Colonic mucosa (tissue), 4 donors: ENCODE measurements at regions not wholly inside any gene's neighbourhood (a gene's known extent, or its start where the extent isn't known, plus 50 kb on each side); places are given as distances from the start of the nearest gene placed in this dataset.

ENCODE experiments used
- DNase-seq: peaks from one replicate; pipeline ENCODE4 v3.0.0-alpha.2; 2020
- H3K27ac ChIP-seq: fragments of 200-600 bp; one replicate; pipeline ENCODE4 v1.8.0; 2021
- H3K27me3 ChIP-seq: fragments of 200-600 bp; one replicate; pipeline ENCODE4 v1.8.0; 2021
- H3K36me3 ChIP-seq: fragments of 200-600 bp; one replicate; pipeline ENCODE4 v1.8.0; 2021
- H3K4me1 ChIP-seq: fragments of 200-600 bp; one replicate; pipeline ENCODE4 v1.8.0; 2021; ENCODE audit warnings: mild to moderate bottlenecking
- H3K4me3 ChIP-seq: fragments of 200-600 bp; one replicate; pipeline ENCODE4 v1.8.0; 2021
- H3K9ac ChIP-seq, 2 donors: one replicate each; pipeline ENCODE4 v1.7.0; 2013; ENCODE audit warnings: control low read depth in 2 of 2, low read depth in 2 of 2, low read length in 2 of 2
- H3K9me3 ChIP-seq: fragments of 200-600 bp; one replicate; pipeline ENCODE4 v1.8.0; 2021
- intact Hi-C: fragments of 100-400 bp; cut with DNase I; formaldehyde crosslinking; loops from one replicate; pipeline ENCODE4 v1.14.1; 2022
- TF ChIP-seq, protein P1 (sequence below): fragments of 200-600 bp; IDR thresholded peaks from one replicate; pipeline ENCODE4 v1.8.0; 2022; ENCODE audit warnings: antibody characterized with exemption, mild to moderate bottlenecking
- donor health status: healthy.
- donor health status: DM: no; HTN: no; CAD: no.
- donor health status: DM: no; HTN: no; CAD: no.

DNA sequence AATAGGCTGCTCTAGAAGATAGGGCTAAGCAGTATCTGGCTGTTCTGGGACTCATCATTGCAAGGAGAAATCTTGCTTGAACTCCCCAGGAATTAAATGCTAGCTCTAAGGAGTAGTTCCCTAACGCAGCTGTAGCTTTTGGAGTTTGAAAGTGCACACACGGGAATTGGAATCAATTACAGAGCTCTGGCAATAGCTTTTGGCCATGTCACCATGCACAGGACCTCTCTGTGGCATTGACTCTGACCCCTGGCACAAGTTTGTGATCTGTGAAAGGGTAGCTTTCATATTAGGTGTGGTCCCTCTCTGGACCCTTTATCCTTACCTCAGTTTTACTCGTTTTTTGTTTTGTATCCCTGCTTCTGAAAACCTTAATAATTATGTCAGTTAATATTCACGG lies 121.6 kb downstream of the FAT3 start:
- Histone ChIP-seq H3K4me3 (no peak overlapping the region), H3K27ac (no peak overlapping the region), H3K4me1 (no peaks in the 10 kb centered on the region), H3K9ac (no peak overlapping the region), H3K9me3 (no peaks in the 10 kb centered on the region), H3K27me3 (no peaks in the 10 kb centered on the region), H3K36me3 (no peaks in the 10 kb centered on the region)
- intact Hi-C loops = no loop called here
- no peak for DNase-seq
- TF ChIP-seq, protein P1, sequence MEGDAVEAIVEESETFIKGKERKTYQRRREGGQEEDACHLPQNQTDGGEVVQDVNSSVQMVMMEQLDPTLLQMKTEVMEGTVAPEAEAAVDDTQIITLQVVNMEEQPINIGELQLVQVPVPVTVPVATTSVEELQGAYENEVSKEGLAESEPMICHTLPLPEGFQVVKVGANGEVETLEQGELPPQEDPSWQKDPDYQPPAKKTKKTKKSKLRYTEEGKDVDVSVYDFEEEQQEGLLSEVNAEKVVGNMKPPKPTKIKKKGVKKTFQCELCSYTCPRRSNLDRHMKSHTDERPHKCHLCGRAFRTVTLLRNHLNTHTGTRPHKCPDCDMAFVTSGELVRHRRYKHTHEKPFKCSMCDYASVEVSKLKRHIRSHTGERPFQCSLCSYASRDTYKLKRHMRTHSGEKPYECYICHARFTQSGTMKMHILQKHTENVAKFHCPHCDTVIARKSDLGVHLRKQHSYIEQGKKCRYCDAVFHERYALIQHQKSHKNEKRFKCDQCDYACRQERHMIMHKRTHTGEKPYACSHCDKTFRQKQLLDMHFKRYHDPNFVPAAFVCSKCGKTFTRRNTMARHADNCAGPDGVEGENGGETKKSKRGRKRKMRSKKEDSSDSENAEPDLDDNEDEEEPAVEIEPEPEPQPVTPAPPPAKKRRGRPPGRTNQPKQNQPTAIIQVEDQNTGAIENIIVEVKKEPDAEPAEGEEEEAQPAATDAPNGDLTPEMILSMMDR = no peak

DNA sequence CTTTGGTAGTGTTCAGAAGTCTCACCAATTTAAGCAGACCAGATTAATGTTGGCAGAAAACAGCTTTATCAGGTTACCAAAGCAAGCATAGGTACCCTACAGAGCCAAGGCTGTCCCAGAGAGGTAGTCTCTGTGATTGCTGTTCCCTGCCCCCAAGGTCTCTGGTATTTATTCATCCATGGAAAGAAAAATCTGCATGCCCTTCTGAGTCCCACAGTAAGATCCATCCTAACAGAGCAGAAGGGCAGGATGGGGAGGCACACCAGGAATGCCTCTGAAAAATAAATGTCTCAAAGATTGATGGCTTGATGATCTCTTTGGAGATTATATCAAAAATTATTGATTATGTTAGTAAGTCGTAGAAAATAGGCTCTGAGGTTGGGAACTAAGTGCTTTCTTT lies 122.8 kb downstream of the FAT3 start:
- TF ChIP-seq, protein P1 = no peak

DNA sequence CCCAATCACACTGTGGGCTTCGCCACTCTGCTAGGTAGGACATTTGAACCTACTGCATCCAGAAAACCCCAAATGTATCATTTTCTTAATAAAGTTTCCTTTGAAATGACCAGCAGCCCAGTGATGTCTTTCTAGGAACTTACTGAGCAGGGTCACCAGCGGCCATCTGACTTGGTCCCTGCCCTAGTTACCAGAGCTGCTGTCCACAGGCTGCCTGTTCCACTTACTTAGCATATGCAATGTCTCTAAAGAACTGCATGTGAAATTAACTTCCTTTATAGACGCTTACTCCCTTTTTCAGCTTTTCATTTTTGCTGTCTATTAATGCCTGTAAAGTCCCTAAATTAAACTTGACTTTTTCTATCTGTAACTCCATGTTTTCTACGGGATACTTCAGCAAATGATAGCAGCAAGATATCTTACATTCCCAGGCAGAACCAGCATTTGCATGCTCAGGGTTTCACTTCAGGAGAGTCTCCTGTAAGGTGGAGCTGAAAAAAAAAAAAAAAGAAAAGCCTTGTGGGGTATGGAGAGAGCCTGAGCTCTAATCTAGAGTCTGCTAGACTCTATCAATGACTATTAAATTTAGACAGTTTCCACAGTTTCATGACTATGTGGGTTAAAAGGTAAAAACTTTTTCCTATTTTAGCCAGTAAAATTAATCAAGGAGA lies 125.0 kb downstream of the FAT3 start:
- intact Hi-C loops = no loop called here
- H3K27me3 ChIP-seq = no peaks in the 10 kb centered on the region
- H3K9ac ChIP-seq = no peak overlapping the region
- TF ChIP-seq, protein P1 = no peak
- H3K36me3 ChIP-seq = no peaks in the 10 kb centered on the region
- no peak overlapping the region for H3K27ac ChIP-seq
- no peaks in the 10 kb centered on the region for H3K9me3 ChIP-seq
- H3K4me3 ChIP-seq = no peak overlapping the region
- H3K4me1 ChIP-seq = no peaks in the 10 kb centered on the region
- no peak for DNase-seq

More for the DNA sequence above, 122.8 kb downstream of the FAT3 start:
- no peak overlapping the region for H3K27ac ChIP-seq
- no peak overlapping the region for H3K4me3 ChIP-seq
- H3K4me1 ChIP-seq = no peaks in the 10 kb centered on the region
- no peaks in the 10 kb centered on the region for H3K9me3 ChIP-seq
- no peaks in the 10 kb centered on the region for H3K27me3 ChIP-seq
- no peaks in the 10 kb centered on the region for H3K36me3 ChIP-seq
- H3K9ac ChIP-seq = no peak overlapping the region
- intact Hi-C loops = no loop called here
- DNase-seq = no peak

DNA sequence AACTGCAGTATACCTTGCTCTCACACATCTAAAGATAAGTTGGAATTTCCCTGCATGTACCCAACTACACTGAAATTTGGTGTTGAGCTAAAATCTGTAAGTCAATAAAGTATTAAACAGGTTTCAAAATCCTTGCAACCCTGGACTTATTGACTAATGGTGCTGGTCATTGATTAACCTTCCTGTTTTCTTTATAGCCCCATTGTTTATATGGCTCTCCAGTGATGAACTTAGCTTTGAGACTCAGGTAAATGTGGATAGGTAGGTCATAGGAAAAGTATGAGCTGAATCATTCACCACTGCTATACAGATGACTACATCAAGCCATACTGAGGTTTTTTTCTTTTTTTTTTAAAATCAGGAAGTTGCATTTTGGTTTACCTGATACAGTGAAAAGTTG lies 132.7 kb downstream of the FAT3 start:
- no peak for DNase-seq
- Histone ChIP-seq H3K9ac (no peak overlapping the region), H3K9me3 (no peaks in the 10 kb centered on the region), H3K4me1 (no peaks in the 10 kb centered on the region), H3K27me3 (no peaks in the 10 kb centered on the region), H3K36me3 (no peaks in the 10 kb centered on the region), H3K4me3 (no peak overlapping the region), H3K27ac (no peak overlapping the region)
- TF ChIP-seq, protein P1 = no peak
- intact Hi-C loops = no loop called here

DNA sequence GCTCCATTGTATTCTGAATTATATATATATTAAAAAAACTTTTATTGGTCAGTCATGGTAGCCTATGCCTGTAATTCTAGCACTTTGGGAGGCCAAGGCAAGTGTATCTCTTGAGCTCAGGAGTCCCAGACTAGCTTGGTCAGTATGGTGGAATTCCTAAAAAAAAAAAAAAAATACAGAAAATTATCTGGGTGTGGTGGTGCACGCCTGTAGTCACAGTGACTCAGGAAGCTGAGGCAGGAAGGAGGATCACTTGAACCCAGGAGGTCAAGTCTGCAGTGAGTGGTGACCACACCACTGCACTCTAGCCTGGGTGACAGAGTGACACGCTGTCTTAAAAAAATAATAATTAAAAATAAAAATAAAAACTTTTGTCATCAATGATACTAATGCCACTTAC lies 133.2 kb downstream of the FAT3 start:
- TF ChIP-seq, protein P1 = no peak
- H3K9me3 ChIP-seq = no peaks in the 10 kb centered on the region
- no peaks in the 10 kb centered on the region for H3K27me3 ChIP-seq
- no peaks in the 10 kb centered on the region for H3K36me3 ChIP-seq
- H3K4me1 ChIP-seq = no peaks in the 10 kb centered on the region
- H3K4me3 ChIP-seq = no peak overlapping the region
- DNase-seq = no peak
- intact Hi-C loops = no loop called here
- H3K9ac ChIP-seq = no peak overlapping the region
- no peak overlapping the region for H3K27ac ChIP-seq
